ENCODE measurements at regions not wholly inside any gene's neighbourhood (a gene's known extent, or its start where the extent isn't known, plus 50 kb on each side); places are given as distances from the start of the nearest gene placed in this dataset.

DNA sequence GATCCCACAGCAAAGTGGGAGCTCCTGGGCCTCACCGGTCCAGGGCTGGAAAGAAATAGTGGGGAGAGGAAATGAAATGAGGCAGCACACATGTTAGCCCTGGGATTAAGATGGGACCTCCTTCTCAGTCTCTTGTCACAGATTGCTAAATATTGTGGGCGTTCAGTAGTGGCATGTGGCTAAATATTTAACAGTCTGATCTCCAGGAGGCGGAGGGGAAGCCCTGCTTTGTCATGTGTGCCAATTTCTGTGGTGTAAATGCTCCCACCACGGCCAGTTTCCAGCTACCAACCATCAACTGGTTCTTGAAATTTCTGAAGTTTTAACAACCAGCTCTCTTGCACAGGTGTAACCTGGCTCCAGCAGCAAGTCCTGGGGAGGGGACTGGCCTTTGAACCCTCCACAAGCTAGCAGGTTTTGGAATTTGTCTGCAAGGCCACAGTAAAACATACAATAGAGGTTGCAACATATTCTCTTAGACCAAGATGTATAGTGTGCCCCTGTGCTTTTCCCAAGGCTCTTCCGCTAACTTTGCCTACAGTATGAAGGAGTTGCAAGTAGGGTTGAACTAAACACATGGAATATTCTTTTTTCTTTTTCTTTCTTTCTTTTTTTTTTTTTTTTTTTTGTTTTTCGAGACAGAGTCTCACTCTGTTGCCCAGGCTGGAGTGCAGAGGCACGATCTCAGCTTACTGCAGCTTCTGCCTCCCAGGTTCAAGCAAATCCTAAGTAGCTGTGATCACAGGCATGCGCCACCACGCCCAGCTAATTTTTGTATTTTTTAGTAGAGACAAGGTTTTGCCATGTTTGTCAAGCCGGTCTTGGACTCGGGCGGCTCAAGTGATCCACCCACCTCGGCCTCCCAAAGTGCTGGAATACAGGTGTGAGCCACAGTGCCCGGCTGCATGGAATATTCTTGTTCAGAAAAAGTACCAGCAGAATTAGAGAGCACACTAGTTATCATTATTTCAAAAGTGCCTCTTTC, 103.1 kb upstream of the PCBD1 start:
- no peaks in the 10 kb centered on the region for H3K9me3 ChIP-seq (replicated peaks)
- no peaks in the 10 kb centered on the region for H3K4me1 ChIP-seq
- no peaks in the 10 kb centered on the region for H3K27me3 ChIP-seq
- no peak overlapping the region for H3K4me3 ChIP-seq
- DNase-seq, result no peak
- no peaks in the 10 kb centered on the region for H3K36me3 ChIP-seq
- no peak overlapping the region for H3K27ac ChIP-seq

DNA sequence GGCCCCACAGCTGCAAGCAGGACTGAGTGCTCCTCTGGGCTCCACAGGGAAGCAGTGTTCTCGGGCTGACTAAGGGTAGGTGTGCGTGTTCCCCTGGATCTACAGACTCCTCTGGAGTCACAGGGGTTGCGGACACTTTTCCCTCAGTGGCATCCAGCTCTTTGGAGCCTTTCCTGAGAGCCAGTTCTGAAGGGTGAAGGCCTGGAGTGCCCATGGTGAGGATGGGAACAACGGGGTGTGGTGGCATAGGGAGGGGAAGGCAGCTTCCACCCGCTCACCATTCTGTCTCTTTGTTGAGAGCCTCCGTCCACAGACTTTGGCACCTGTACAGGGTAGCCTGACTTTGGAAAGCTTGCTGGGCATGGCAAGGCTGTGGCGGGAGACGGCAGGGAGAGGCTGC, 104.1 kb upstream of the PCBD1 start:
- Histone ChIP-seq H3K9me3 (replicated peaks) (no peaks in the 10 kb centered on the region), H3K36me3 (no peaks in the 10 kb centered on the region), H3K27ac (no peak overlapping the region), H3K4me1 (no peaks in the 10 kb centered on the region), H3K27me3 (no peaks in the 10 kb centered on the region), H3K4me3 (no peak overlapping the region)
- DNase-seq, result no peak

DNA sequence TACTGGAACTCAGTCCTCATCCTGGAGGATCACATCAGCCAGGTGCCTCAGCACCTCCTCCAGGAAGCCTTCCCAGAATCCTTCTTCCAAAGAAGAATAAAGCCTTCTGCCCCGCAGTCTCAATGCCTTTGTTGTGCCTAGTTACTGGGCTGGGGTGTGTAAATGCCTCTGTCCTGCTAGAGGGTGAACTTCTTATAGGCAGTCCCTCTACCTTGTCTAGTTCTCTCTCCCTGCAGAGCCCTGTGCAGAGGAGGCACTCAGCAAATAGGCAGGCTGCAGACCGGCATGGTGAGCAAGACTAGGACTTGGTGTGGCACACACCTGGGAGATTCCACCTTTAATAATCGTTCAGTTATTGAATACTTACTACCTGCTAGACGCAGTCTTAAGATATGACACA, 104.7 kb upstream of the PCBD1 start:
- no peaks in the 10 kb centered on the region for H3K36me3 ChIP-seq
- H3K4me1 ChIP-seq, result no peaks in the 10 kb centered on the region
- DNase-seq, result no peak
- H3K27ac ChIP-seq, result no peak overlapping the region
- H3K27me3 ChIP-seq, result no peaks in the 10 kb centered on the region
- H3K9me3 ChIP-seq (replicated peaks), result no peaks in the 10 kb centered on the region
- no peak overlapping the region for H3K4me3 ChIP-seq

- Histone ChIP-seq H3K27me3 (no peaks in the 10 kb centered on the region), H3K4me1 (no peaks in the 10 kb centered on the region), H3K36me3 (no peaks in the 10 kb centered on the region), H3K4me3 (no peak overlapping the region), H3K9me3 (replicated peaks) (no peaks in the 10 kb centered on the region), H3K27ac (no peak overlapping the region)
- DNase-seq, result no peak
Observed at GRCh38 chr10:70996549-70996948, 108.2 kb upstream of the PCBD1 start.

DNA sequence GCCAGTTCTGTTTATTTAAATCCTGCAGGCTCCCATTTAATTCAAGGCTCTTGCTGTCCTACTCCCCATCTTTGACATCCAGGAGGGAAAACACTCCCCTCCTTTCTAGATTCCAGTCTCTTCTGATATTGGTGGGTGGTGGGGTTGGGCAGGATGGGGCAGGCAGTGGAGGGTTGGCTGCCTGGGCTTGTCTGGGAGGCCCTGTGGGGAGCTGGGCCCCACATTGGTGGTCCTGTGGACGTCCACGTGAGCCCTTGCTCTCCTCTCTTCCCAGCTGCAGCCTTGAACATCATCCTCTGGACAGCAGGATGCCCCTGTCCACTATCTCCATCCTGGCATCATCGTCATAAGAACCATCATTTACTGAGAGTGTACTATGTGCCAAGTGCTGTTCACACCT, 108.9 kb upstream of the PCBD1 start:
- DNase-seq, result no peak
- H3K27me3 ChIP-seq, result no peaks in the 10 kb centered on the region
- no peaks in the 10 kb centered on the region for H3K36me3 ChIP-seq
- H3K9me3 ChIP-seq (replicated peaks), result no peaks in the 10 kb centered on the region
- H3K4me1 ChIP-seq, result no peaks in the 10 kb centered on the region
- H3K27ac ChIP-seq, result no peak overlapping the region
- no peak overlapping the region for H3K4me3 ChIP-seq

- no peaks in the 10 kb centered on the region for H3K27me3 ChIP-seq
- H3K4me1 ChIP-seq, result no peaks in the 10 kb centered on the region
- no peaks in the 10 kb centered on the region for H3K36me3 ChIP-seq
- H3K27ac ChIP-seq, result no peak overlapping the region
- DNase-seq, result no peak
- no peak overlapping the region for H3K4me3 ChIP-seq
- H3K9me3 ChIP-seq (replicated peaks), result no peaks in the 10 kb centered on the region
Observed at GRCh38 chr10:70998086-70998485, 109.7 kb upstream of the PCBD1 start.

DNA sequence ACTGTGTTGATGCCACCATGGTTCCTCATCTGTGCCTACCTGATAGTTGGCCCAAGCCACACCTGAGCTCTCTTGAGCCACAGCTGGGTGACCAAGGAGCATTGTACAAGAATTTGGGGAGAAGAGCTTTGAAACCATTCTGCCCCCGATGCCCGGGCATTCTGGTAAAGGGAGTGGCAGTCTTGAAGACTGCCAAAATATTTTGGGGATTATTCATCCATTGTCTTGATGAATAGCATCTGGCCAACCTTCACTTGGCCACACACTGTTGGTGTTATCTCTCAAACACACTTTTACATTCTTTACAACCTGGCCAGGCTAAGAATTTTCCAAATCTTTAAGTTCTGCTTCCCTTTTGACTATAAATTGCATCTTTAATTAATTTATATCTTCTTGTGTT, 113.1 kb upstream of the PCBD1 start:
- H3K4me1 ChIP-seq, result no peaks in the 10 kb centered on the region
- DNase-seq, result no peak
- no peaks in the 10 kb centered on the region for H3K36me3 ChIP-seq
- H3K27me3 ChIP-seq, result no peaks in the 10 kb centered on the region
- no peak overlapping the region for H3K4me3 ChIP-seq
- H3K27ac ChIP-seq, result no peak overlapping the region
- no peaks in the 10 kb centered on the region for H3K9me3 ChIP-seq (replicated peaks)

GRCh38 chr10:71004176-71005075, 116.1 kb upstream of the PCBD1 start:
- Histone ChIP-seq H3K36me3 (no peaks in the 10 kb centered on the region), H3K4me3 (no peak overlapping the region), H3K4me1 (no peaks in the 10 kb centered on the region), H3K9me3 (replicated peaks) (no peaks in the 10 kb centered on the region), H3K27ac (no peak overlapping the region), H3K27me3 (no peaks in the 10 kb centered on the region)
- no peak for DNase-seq

GRCh38 chr10:71005337-71006305, 117.3 kb upstream of the PCBD1 start:
- no peaks in the 10 kb centered on the region for H3K4me1 ChIP-seq
- no peaks in the 10 kb centered on the region for H3K9me3 ChIP-seq (replicated peaks)
- no peaks in the 10 kb centered on the region for H3K27me3 ChIP-seq
- H3K36me3 ChIP-seq, result no peaks in the 10 kb centered on the region
- no peak overlapping the region for H3K4me3 ChIP-seq
- no peak for DNase-seq
- no peak overlapping the region for H3K27ac ChIP-seq

- Histone ChIP-seq H3K4me3 (no peak overlapping the region), H3K4me1 (no peaks in the 10 kb centered on the region), H3K9me3 (replicated peaks) (no peaks in the 10 kb centered on the region), H3K27me3 (no peaks in the 10 kb centered on the region), H3K36me3 (no peaks in the 10 kb centered on the region), H3K27ac (no peak overlapping the region)
- DNase-seq, result no peak
Observed at GRCh38 chr10:71006506-71006905, 118.1 kb upstream of the PCBD1 start.

GRCh38 chr10:71007516-71007915, 119.2 kb upstream of the PCBD1 start:
- H3K27me3 ChIP-seq, result no peaks in the 10 kb centered on the region
- H3K9me3 ChIP-seq (replicated peaks), result no peaks in the 10 kb centered on the region
- no peak for DNase-seq
- no peaks in the 10 kb centered on the region for H3K36me3 ChIP-seq
- H3K4me3 ChIP-seq, result no peak overlapping the region
- no peak overlapping the region for H3K27ac ChIP-seq
- H3K4me1 ChIP-seq, result no peaks in the 10 kb centered on the region

DNA sequence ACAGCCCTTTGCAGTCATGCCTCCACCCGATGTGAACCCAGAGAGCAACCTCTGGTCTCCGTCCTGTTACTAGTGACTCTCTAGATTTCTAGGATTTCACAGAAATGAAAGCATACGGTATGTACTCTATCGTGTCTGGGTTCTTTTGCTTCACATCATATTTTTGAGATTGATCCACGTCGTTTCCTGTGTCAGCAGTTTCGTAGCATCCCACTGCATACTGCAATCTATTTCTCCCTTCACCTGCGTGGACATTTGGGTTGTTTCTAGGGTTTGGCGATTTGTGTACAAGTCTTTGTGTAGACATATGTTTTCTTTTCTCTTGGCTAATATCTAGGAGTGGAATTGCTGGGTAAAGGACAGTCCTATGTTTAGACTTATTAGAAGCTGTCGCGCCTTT, 119.8 kb upstream of the PCBD1 start:
- no peaks in the 10 kb centered on the region for H3K27me3 ChIP-seq
- H3K9me3 ChIP-seq (replicated peaks), result no peaks in the 10 kb centered on the region
- no peaks in the 10 kb centered on the region for H3K4me1 ChIP-seq
- H3K4me3 ChIP-seq, result no peak overlapping the region
- no peak overlapping the region for H3K27ac ChIP-seq
- H3K36me3 ChIP-seq, result no peaks in the 10 kb centered on the region
- no peak for DNase-seq

GRCh38 chr10:71009126-71009525, 120.8 kb upstream of the PCBD1 start:
- Histone ChIP-seq H3K27me3 (no peaks in the 10 kb centered on the region), H3K9me3 (replicated peaks) (no peaks in the 10 kb centered on the region), H3K4me3 (no peak overlapping the region), H3K27ac (no peak overlapping the region), H3K36me3 (no peaks in the 10 kb centered on the region), H3K4me1 (no peaks in the 10 kb centered on the region)
- no peak for DNase-seq

GRCh38 chr10:71010730-71011129, 122.4 kb upstream of the PCBD1 start:
- no peaks in the 10 kb centered on the region for H3K9me3 ChIP-seq (replicated peaks)
- DNase-seq, result no peak
- no peak overlapping the region for H3K27ac ChIP-seq
- no peaks in the 10 kb centered on the region for H3K4me1 ChIP-seq
- no peak overlapping the region for H3K4me3 ChIP-seq
- H3K27me3 ChIP-seq, result no peaks in the 10 kb centered on the region
- no peaks in the 10 kb centered on the region for H3K36me3 ChIP-seq

Measured in SJCRH30 (cell line).